22Rv1 (cell line): ENCODE measurements at regions not wholly inside any gene's neighbourhood (a gene's known extent, or its start where the extent isn't known, plus 50 kb on each side); places are given as distances from the start of the nearest gene placed in this dataset.

Experiments
- H3K27ac ChIP-seq: fragments of 450-650 bp; 2 replicates; pipeline ENCODE4 v1.5.1; 2017
- ZFX ChIP-seq: fragments of 450-650 bp; IDR thresholded peaks from 2 replicates; pipeline ENCODE4 v1.6.1; 2017; ENCODE audit warnings: antibody characterized with exemption, borderline replicate concordance
- TF ChIP-seq, protein P1 (sequence below): fragments of 450-650 bp; IDR thresholded peaks from 2 replicates; pipeline ENCODE4 v1.5.1; 2017; ENCODE audit warnings: mild to moderate bottlenecking

- no peak overlapping the region for H3K27ac ChIP-seq
- TF ChIP-seq, protein P1, sequence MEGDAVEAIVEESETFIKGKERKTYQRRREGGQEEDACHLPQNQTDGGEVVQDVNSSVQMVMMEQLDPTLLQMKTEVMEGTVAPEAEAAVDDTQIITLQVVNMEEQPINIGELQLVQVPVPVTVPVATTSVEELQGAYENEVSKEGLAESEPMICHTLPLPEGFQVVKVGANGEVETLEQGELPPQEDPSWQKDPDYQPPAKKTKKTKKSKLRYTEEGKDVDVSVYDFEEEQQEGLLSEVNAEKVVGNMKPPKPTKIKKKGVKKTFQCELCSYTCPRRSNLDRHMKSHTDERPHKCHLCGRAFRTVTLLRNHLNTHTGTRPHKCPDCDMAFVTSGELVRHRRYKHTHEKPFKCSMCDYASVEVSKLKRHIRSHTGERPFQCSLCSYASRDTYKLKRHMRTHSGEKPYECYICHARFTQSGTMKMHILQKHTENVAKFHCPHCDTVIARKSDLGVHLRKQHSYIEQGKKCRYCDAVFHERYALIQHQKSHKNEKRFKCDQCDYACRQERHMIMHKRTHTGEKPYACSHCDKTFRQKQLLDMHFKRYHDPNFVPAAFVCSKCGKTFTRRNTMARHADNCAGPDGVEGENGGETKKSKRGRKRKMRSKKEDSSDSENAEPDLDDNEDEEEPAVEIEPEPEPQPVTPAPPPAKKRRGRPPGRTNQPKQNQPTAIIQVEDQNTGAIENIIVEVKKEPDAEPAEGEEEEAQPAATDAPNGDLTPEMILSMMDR, result no peak
- no peak for TF ChIP-seq ZFX
Measured at GRCh38 chr2:144595279-144595678, 75.4 kb upstream of the ZEB2 start.

GRCh38 chr2:144593803-144594202 is 73.9 kb upstream of the ZEB2 start:
- TF ChIP-seq, protein P1, result no peak
- no peak for TF ChIP-seq ZFX
- no peak overlapping the region for H3K27ac ChIP-seq

DNA sequence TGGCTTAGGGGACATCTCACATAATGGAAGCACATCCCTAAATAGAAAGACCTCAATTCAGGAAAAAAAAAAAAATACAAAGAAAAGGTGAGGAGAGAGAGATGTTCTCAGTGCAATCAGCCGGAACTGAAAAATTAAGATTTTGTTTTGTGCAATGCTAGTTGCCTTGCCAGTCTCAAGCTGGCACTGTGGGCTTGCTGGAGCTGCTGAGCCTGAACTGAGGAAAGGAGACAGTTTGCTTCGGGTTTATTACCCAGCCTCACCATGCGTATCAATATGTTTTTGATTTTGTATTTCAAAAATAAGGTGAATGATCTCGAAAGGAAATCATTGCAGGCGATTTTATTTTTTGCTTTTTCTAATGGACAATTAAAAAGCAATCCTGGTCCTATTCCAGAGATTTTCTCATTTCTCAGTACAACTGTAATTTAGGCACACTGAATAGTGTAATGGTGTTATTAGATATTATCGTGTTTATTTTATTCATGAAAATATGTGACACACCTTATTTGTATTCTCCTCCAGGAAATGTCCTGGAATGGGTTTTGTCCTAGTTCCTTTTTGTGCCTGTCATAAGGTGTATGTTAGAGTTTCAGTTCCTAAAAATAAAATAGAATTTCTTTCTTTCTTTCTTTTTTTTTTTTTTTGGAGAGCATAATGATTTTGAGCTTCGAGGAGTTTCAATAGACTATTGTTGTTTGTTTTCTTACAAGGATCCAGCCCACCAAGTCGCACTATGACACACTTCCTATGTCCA is 72.8 kb upstream of the ZEB2 start:
- no peak overlapping the region for H3K27ac ChIP-seq
- no peak for TF ChIP-seq ZFX
- TF ChIP-seq, protein P1, result no peak

- no peak overlapping the region for H3K27ac ChIP-seq
- TF ChIP-seq, protein P1, result no peak
- no peak for TF ChIP-seq ZFX
Measured at GRCh38 chr2:144587306-144587705, 67.4 kb upstream of the ZEB2 start.

DNA sequence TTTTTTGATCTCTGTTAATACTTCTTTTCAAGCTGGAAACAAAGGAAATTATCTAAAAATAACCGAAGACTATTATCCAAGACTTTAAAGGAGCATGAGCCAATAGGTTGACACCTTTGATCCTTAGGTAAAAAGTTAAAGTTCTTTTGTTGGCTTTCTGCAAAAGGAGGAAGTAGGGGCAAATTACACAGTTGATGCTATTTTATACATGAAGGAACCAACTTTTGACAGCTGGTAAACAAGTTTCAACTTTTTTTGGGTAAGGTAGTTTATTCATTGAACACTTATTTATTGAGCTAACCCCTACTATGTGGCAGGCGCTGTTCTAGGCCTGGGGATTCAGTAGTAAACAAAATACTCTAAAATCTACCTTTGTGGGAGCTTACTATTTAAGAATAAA is 66.6 kb upstream of the ZEB2 start:
- TF ChIP-seq ZFX, result no peak
- TF ChIP-seq, protein P1, result no peak
- H3K27ac ChIP-seq, result no peak overlapping the region

DNA sequence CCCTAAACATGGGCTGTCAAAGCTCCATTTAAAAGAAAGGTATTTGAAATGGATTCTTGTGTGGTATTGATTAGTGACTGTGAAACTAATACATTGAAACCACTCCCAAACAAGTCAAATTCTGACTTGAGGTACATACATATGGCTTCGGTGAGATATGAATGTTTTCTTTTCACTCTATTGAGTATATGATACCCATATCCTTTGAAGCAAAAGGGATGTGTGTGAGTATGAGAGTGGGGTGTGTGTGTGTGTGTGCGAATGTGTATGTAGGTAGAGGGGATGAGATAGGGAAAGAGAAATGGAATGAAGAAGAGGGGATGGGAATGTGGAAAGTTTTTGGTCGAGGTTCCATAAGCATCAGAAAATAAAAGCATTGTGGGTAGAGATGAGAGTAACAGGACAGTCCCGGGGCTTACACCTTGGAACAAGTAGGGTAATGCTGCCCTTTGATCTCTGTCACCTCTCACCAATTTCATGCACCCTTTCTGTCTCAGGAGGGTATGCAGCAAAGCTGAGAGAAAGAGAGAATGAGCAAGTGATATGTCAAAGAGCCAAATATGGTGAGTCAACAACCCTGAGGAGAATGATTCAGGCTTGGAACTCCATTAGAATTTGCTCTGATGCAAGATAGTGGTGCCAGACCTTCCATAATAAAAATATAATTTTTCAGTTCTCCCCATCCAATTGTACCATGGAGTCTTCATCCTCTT is 64.0 kb upstream of the ZEB2 start:
- no peak overlapping the region for H3K27ac ChIP-seq

More for the DNA sequence above, 64.0 kb upstream of the ZEB2 start:
- TF ChIP-seq ZFX, result no peak
- TF ChIP-seq, protein P1, result no peak
